NB4 (cell line): ENCODE measurements at regions not wholly inside any gene's neighbourhood (a gene's known extent, or its start where the extent isn't known, plus 50 kb on each side); places are given as distances from the start of the nearest gene placed in this dataset.
A peak's percentile ranks its signal among the peaks of the same experiment; 100 is the strongest.

Source experiments
- DNase-seq: peaks from one replicate; pipeline ENCODE4 v3.0.0; 2010; ENCODE audit warnings: low read depth
- H3K4me3 ChIP-seq: one replicate; pipeline ENCODE4 v1.5.1; 2011; ENCODE audit warnings: mild to moderate bottlenecking, low read depth, low read length, moderate library complexity
- MAX ChIP-seq: IDR thresholded peaks from 2 replicates; pipeline ENCODE4 v1.6.1; 2011; ENCODE audit warnings: low read depth, low read length
- MYC ChIP-seq: IDR thresholded peaks from 2 replicates; pipeline ENCODE4 v1.6.1; 2011; ENCODE audit warnings: low read depth, low read length
- POLR2A ChIP-seq: IDR thresholded peaks from 2 replicates; pipeline ENCODE4 v1.6.1; 2011; ENCODE audit warnings: mild to moderate bottlenecking; ENCODE audit not compliant: insufficient read length; ENCODE audit errors: extremely low read depth
- TF ChIP-seq, protein P1 (sequence below): IDR thresholded peaks from one replicate; pipeline ENCODE4 v1.5.1; 2012; ENCODE audit warnings: low read depth, low read length

GRCh38 chr13:29905845-29906244, 55.4 kb upstream of the UBL3 start:
- TF ChIP-seq MYC (no peak), MAX (peak; percentile 64; the same call in 1 of the 2 replicates)
- no peak overlapping the region for H3K4me3 ChIP-seq
- DNase-seq: peak; percentile 86

DNA sequence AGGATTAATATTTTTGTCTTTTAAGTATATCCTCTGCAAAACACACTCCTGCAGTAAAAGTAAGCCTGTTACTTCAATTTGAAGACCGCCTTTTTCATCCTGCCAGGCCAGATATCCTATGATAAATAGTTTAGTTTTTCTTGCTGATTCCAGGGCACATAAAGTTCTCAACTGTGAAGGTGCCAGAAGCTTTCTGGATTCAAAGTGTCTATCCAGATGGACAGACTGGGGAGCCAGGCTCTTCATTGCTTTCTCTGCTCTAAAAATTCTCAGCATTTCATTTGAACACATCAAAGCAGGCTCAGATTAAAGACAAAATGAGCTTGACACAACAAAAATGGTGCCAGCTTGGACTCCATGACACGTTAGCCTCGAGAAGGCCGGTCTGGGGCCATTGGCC, 53.6 kb upstream of the UBL3 start:
- TF ChIP-seq POLR2A: no peak
- no peak for TF ChIP-seq MAX
- TF ChIP-seq, protein P1, sequence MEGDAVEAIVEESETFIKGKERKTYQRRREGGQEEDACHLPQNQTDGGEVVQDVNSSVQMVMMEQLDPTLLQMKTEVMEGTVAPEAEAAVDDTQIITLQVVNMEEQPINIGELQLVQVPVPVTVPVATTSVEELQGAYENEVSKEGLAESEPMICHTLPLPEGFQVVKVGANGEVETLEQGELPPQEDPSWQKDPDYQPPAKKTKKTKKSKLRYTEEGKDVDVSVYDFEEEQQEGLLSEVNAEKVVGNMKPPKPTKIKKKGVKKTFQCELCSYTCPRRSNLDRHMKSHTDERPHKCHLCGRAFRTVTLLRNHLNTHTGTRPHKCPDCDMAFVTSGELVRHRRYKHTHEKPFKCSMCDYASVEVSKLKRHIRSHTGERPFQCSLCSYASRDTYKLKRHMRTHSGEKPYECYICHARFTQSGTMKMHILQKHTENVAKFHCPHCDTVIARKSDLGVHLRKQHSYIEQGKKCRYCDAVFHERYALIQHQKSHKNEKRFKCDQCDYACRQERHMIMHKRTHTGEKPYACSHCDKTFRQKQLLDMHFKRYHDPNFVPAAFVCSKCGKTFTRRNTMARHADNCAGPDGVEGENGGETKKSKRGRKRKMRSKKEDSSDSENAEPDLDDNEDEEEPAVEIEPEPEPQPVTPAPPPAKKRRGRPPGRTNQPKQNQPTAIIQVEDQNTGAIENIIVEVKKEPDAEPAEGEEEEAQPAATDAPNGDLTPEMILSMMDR: no peak
- TF ChIP-seq MYC: no peak
- DNase-seq: no peak
- no peak overlapping the region for H3K4me3 ChIP-seq

DNA sequence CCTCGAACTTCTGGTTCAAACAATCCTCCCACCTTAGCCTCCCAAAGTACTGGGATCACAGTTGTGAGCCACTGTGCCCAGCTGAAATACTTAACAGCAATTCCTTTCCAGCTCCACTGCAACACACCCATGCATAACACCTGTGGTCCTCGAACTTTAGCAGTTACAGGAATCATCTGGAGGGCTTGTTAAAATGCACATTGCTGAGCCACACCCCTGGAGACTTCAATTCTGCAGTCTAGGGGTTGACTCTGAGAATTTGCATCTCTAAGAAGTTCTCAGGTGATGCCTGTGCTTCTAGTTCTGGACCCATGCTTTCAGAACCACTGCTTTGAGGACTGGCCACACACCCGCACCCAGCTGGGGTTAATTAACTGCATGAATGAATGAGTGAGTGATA, 53.1 kb upstream of the UBL3 start:
- no peak for DNase-seq
- TF ChIP-seq, protein P1: no peak
- TF ChIP-seq MAX: no peak
- TF ChIP-seq POLR2A: no peak
- TF ChIP-seq MYC: no peak
- H3K4me3 ChIP-seq: no peak overlapping the region

GRCh38 chr13:29902632-29903305, 52.4 kb upstream of the UBL3 start:
- DNase-seq: no peak
- TF ChIP-seq MYC: no peak
- TF ChIP-seq MAX: no peak
- TF ChIP-seq POLR2A: no peak
- TF ChIP-seq, protein P1: no peak
- no peak overlapping the region for H3K4me3 ChIP-seq

DNA sequence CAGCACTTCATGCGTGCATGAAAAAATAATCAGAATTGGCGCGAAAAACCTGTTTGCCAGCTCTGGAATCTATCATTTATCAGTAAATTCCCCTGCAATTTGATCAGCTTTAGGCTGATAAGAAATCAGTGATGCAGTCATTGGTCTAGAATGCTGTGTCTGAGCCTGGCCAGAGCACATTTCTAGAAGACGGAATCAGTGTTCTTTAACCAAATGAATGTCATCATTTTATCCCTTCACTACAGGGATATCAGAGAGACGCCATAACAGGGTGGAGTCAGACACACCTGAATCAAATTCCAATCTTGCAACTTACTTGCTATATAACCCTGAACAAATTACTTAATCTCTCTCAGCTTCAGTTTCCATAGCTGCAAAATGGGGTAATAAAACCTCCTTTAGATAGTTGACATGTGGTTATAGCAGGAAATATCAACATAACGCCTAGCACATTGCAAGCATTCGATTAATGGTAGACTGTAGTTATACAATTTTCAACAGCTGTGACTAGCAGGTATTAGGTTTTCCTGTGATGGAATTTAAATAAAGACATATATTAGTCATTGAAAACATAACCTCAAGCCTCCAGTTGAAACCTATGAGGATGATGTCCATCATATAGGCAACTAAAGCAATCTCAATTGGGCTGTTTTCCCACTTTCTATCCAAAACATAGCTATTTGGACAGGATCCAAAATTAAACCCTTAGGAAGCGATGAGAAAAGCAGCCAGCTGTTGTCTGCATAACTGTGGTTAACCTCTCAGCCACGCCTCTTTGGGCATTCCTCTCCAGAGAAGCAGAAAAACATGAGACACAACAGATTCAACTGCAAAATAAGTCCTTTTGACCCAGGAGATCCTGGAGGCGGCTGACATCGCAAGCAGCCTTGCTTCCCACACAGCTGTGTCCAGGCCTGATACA, 51.6 kb upstream of the UBL3 start:
- H3K4me3 ChIP-seq: no peak overlapping the region
- TF ChIP-seq MAX (no peak), POLR2A (no peak), MYC (no peak)
- TF ChIP-seq, protein P1: no peak
- peak; percentile 15 for DNase-seq
